Ovary (tissue), 3 donors: ENCODE measurements at regions not wholly inside any gene's neighbourhood (a gene's known extent, or its start where the extent isn't known, plus 50 kb on each side); places are given as distances from the start of the nearest gene placed in this dataset.

Source experiments
- EP300 ChIP-seq: sonication (generic); formaldehyde crosslinking; IDR thresholded peaks from one replicate; pipeline ENCODE4 v1.6.1; 2017; ENCODE audit warnings: antibody characterized with exemption
- POLR2A ChIP-seq: fragments of 450-650 bp; IDR thresholded peaks from one replicate; pipeline ENCODE4 v1.6.1; 2017; ENCODE audit warnings: antibody characterized with exemption, mild to moderate bottlenecking, moderate library complexity
- TF ChIP-seq, protein P1 (sequence below), 3 donors: fragments of 450-650 bp in 2 of 3; fragments of 200-600 bp in 1 of 3; IDR thresholded peaks; one replicate each; pipeline versions ENCODE4 v1.5.1 to v1.8.0; 2016 to 2022; ENCODE audit warnings: antibody characterized with exemption in 3 of 3, mild to moderate bottlenecking in 1 of 3
- donor health status: DM: no; HTN: no; CAD: no.

DNA sequence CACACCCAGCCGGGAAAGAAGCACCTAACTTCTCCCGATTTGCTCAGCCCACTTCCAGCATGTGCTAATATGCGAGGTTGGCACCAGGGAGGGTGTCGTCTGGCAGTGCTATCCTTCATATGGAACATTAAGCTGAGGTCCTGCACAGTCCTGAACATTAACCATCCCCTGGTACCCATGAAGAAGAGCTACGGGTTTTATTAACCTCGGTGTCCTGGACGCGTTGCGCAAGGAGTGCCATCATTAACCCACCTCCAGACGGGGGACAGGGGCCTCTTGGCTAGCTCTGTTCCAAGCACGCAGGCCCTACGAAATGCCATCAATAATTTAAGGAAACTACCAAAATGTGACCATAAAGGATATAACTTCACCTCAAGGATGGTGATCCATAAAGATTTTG lies 193.5 kb downstream of the MAF start:
- TF ChIP-seq, protein P1, sequence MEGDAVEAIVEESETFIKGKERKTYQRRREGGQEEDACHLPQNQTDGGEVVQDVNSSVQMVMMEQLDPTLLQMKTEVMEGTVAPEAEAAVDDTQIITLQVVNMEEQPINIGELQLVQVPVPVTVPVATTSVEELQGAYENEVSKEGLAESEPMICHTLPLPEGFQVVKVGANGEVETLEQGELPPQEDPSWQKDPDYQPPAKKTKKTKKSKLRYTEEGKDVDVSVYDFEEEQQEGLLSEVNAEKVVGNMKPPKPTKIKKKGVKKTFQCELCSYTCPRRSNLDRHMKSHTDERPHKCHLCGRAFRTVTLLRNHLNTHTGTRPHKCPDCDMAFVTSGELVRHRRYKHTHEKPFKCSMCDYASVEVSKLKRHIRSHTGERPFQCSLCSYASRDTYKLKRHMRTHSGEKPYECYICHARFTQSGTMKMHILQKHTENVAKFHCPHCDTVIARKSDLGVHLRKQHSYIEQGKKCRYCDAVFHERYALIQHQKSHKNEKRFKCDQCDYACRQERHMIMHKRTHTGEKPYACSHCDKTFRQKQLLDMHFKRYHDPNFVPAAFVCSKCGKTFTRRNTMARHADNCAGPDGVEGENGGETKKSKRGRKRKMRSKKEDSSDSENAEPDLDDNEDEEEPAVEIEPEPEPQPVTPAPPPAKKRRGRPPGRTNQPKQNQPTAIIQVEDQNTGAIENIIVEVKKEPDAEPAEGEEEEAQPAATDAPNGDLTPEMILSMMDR (IDR thresholded peaks at IDR 0.05) = no peak
- no peak for TF ChIP-seq EP300
- no peak for TF ChIP-seq POLR2A
